GM19025 (cell line): ENCODE measurements at regions not wholly inside any gene's neighbourhood (a gene's known extent, or its start where the extent isn't known, plus 50 kb on each side); places are given as distances from the start of the nearest gene placed in this dataset.
"Not testable (repeated sequence)": the region's sequence is repeated elsewhere in the genome, so short reads cannot be mapped to it uniquely, and the experiment has no call there.

Experiments
- ATAC-seq: cut with Tn5 transposase; IDR thresholded peaks from one replicate; pipeline ENCODE4 v1.9.1; 2021; ENCODE audit warnings: mild to moderate bottlenecking, low read depth, moderate library complexity; ENCODE audit not compliant: unreplicated experiment

- ATAC-seq, result no peak
These were observed 482.0 kb upstream of the SALL3 start for GRCh38 chr18:78497641-78498040.

- ATAC-seq, result no peak
These were observed 480.0 kb upstream of the SALL3 start for GRCh38 chr18:78499586-78499985.

GRCh38 chr18:78501251-78501650, 478.4 kb upstream of the SALL3 start:
- no peak for ATAC-seq

GRCh38 chr18:78503129-78503528, 476.5 kb upstream of the SALL3 start:
- ATAC-seq, result no peak

GRCh38 chr18:78505851-78506461, 473.7 kb upstream of the SALL3 start:
- no peak for ATAC-seq

- no peak for ATAC-seq
These were observed 472.4 kb upstream of the SALL3 start for GRCh38 chr18:78507217-78507616.

GRCh38 chr18:78508228-78508824, 471.3 kb upstream of the SALL3 start:
- ATAC-seq, result not testable (repeated sequence)

- ATAC-seq, result no peak
These were observed 469.5 kb upstream of the SALL3 start for GRCh38 chr18:78510091-78510490.

GRCh38 chr18:78510636-78511035, 469.0 kb upstream of the SALL3 start:
- no peak for ATAC-seq

- no peak for ATAC-seq
These were observed 467.7 kb upstream of the SALL3 start for GRCh38 chr18:78511666-78512601.

- ATAC-seq, result no peak
These were observed 464.5 kb upstream of the SALL3 start for GRCh38 chr18:78514910-78515670.

GRCh38 chr18:78517328-78517727, 462.3 kb upstream of the SALL3 start:
- no peak for ATAC-seq

GRCh38 chr18:78517973-78518372, 461.6 kb upstream of the SALL3 start:
- ATAC-seq, result no peak

GRCh38 chr18:78518805-78519204, 460.8 kb upstream of the SALL3 start:
- ATAC-seq, result no peak

GRCh38 chr18:78519394-78520062, 460.1 kb upstream of the SALL3 start:
- ATAC-seq, result no peak

- no peak for ATAC-seq
These were observed 458.5 kb upstream of the SALL3 start for GRCh38 chr18:78521136-78521535.

- ATAC-seq, result no peak
These were observed 457.9 kb upstream of the SALL3 start for GRCh38 chr18:78521744-78522143.

- ATAC-seq, result no peak
These were observed 457.1 kb upstream of the SALL3 start for GRCh38 chr18:78522507-78522906.

- ATAC-seq, result no peak
These were observed 455.8 kb upstream of the SALL3 start for GRCh38 chr18:78523850-78524249.
